ENCODE measurements at regions not wholly inside any gene's neighbourhood (a gene's known extent, or its start where the extent isn't known, plus 50 kb on each side); places are given as distances from the start of the nearest gene placed in this dataset.

- TF ChIP-seq EGR1 (conservative IDR thresholded peaks at IDR 0.05) (no peak), ARHGAP35 (IDR thresholded peaks at IDR 0.05; ENCODE audit: partially characterized antibody) (no peak), CCAR2 (IDR thresholded peaks at IDR 0.05; ENCODE audit: low read depth, low read length) (no peak), CBFB (CRISPR knock-in tag; IDR thresholded peaks at IDR 0.05) (no peak), CREM (IDR thresholded peaks at IDR 0.05; ENCODE audit: low read depth) (no peak)
Observed at GRCh38 chr3:87359826-87360225, 83.4 kb upstream of the POU1F1 start.
